ENCODE measurements at regions not wholly inside any gene's neighbourhood (a gene's known extent, or its start where the extent isn't known, plus 50 kb on each side); places are given as distances from the start of the nearest gene placed in this dataset.
"Not testable (repeated sequence)": the region's sequence is repeated elsewhere in the genome, so short reads cannot be mapped to it uniquely, and the experiment has no call there.

- no peak for TF ChIP-seq ZNF70 (CRISPR knock-in tag; IDR thresholded peaks at IDR 0.05)
- no peak for TF ChIP-seq GLIS3 (CRISPR knock-in tag; IDR thresholded peaks at IDR 0.05)
- TF ChIP-seq ZC3H10 (CRISPR knock-in tag; IDR thresholded peaks at IDR 0.05), result no peak
- TF ChIP-seq ZNF565 (CRISPR knock-in tag; conservative IDR thresholded peaks at IDR 0.05; ENCODE audit: low read depth), result no peak
- TF ChIP-seq ARNTL (CRISPR knock-in tag; IDR thresholded peaks at IDR 0.05; ENCODE audit: borderline replicate concordance, low read depth), result no peak
- TF ChIP-seq ESRRG (CRISPR knock-in tag; IDR thresholded peaks at IDR 0.05), result no peak
- ATAC-seq, result no peak
These were observed 1070.1 kb downstream of the STPG2 start for GRCh38 chr4:97073194-97073593.

GRCh38 chr4:97074531-97074930 is 1068.7 kb downstream of the STPG2 start:
- ATAC-seq, result no peak
- TF ChIP-seq ESRRG (CRISPR knock-in tag; IDR thresholded peaks at IDR 0.05), result no peak
- no peak for TF ChIP-seq ZFP3 (CRISPR knock-in tag; IDR thresholded peaks at IDR 0.05)
- no peak for TF ChIP-seq ZNF565 (CRISPR knock-in tag; conservative IDR thresholded peaks at IDR 0.05; ENCODE audit: low read depth)
- no peak for TF ChIP-seq ARNTL (CRISPR knock-in tag; IDR thresholded peaks at IDR 0.05; ENCODE audit: borderline replicate concordance, low read depth)
- TF ChIP-seq ZFP30 (CRISPR knock-in tag; IDR thresholded peaks at IDR 0.05), result no peak
- no peak for TF ChIP-seq CSDC2 (CRISPR knock-in tag; IDR thresholded peaks at IDR 0.05)
- TF ChIP-seq RARB (CRISPR knock-in tag; IDR thresholded peaks at IDR 0.05), result no peak
- no peak for TF ChIP-seq ZNF70 (CRISPR knock-in tag; IDR thresholded peaks at IDR 0.05)
- no peak for TF ChIP-seq GLIS3 (CRISPR knock-in tag; IDR thresholded peaks at IDR 0.05)
- TF ChIP-seq CSRNP3 (CRISPR knock-in tag; IDR thresholded peaks at IDR 0.05), result no peak
- TF ChIP-seq ZC3H10 (CRISPR knock-in tag; IDR thresholded peaks at IDR 0.05), result no peak
- no peak for TF ChIP-seq POU6F1 (CRISPR knock-in tag; IDR thresholded peaks at IDR 0.05; ENCODE audit: borderline replicate concordance, low read depth)
- no peak for TF ChIP-seq TOX (CRISPR knock-in tag; IDR thresholded peaks at IDR 0.05; ENCODE audit: borderline replicate concordance)
- TF ChIP-seq PPARA (CRISPR knock-in tag; IDR thresholded peaks at IDR 0.05; ENCODE audit: borderline replicate concordance), result no peak
- TF ChIP-seq OSR1 (CRISPR knock-in tag; IDR thresholded peaks at IDR 0.05), result no peak
- TF ChIP-seq TCF4 (CRISPR knock-in tag; IDR thresholded peaks at IDR 0.05; ENCODE audit: borderline replicate concordance), result no peak
- TF ChIP-seq TSHZ2 (CRISPR knock-in tag; IDR thresholded peaks at IDR 0.05), result no peak
- TF ChIP-seq ZNF8 (CRISPR knock-in tag; IDR thresholded peaks at IDR 0.05), result no peak
- no peak for TF ChIP-seq SNAI2 (CRISPR knock-in tag; IDR thresholded peaks at IDR 0.05)
- no peak for TF ChIP-seq ISL1 (CRISPR knock-in tag; IDR thresholded peaks at IDR 0.05)

GRCh38 chr4:97081951-97082350 is 1061.3 kb downstream of the STPG2 start:
- ATAC-seq, result no peak
- TF ChIP-seq CSRNP3 (CRISPR knock-in tag; IDR thresholded peaks at IDR 0.05) (no peak), GLIS3 (CRISPR knock-in tag; IDR thresholded peaks at IDR 0.05) (no peak), POU6F1 (CRISPR knock-in tag; IDR thresholded peaks at IDR 0.05; ENCODE audit: borderline replicate concordance, low read depth) (no peak), ZNF70 (CRISPR knock-in tag; IDR thresholded peaks at IDR 0.05) (no peak), TCF4 (CRISPR knock-in tag; IDR thresholded peaks at IDR 0.05; ENCODE audit: borderline replicate concordance) (no peak), ARNTL (CRISPR knock-in tag; IDR thresholded peaks at IDR 0.05; ENCODE audit: borderline replicate concordance, low read depth) (no peak), TSHZ2 (CRISPR knock-in tag; IDR thresholded peaks at IDR 0.05) (no peak)

- not testable (repeated sequence) for ATAC-seq
These were observed 1046.2 kb downstream of the STPG2 start for GRCh38 chr4:97097036-97097435.

GRCh38 chr4:97101171-97101570 is 1042.1 kb downstream of the STPG2 start:
- not testable (repeated sequence) for ATAC-seq
